HCT116 (cell line): ENCODE measurements at regions not wholly inside any gene's neighbourhood (a gene's known extent, or its start where the extent isn't known, plus 50 kb on each side); places are given as distances from the start of the nearest gene placed in this dataset.

Experiments
- ELF1 ChIP-seq: IDR thresholded peaks from 2 replicates; pipeline ENCODE4 v1.6.1; 2012; ENCODE audit warnings: low read depth, borderline replicate concordance
- EZH2 ChIP-seq: fragments of 200-600 bp; sonication (generic); IDR thresholded peaks from 2 replicates; pipeline ENCODE4 v1.6.1; 2017; ENCODE audit warnings: antibody characterized with exemption, mixed run types
- EZH2phosphoT487 ChIP-seq: fragments of 200-600 bp; IDR thresholded peaks from 2 replicates; pipeline ENCODE4 v1.6.1; 2018; ENCODE audit warnings: antibody characterized with exemption, borderline replicate concordance
- JUND ChIP-seq: IDR thresholded peaks from 2 replicates; pipeline ENCODE4 v1.6.1; 2012
- POLR2A ChIP-seq: IDR thresholded peaks from 2 replicates; pipeline ENCODE4 v1.7.0; 2011; ENCODE audit warnings: borderline replicate concordance; ENCODE audit not compliant: insufficient read depth, insufficient read length; ENCODE audit errors: extremely low read depth
- POLR2AphosphoS5 ChIP-seq: IDR thresholded peaks from 2 replicates; pipeline ENCODE4 v1.6.1; 2011; ENCODE audit warnings: mild to moderate bottlenecking, low read depth, low read length, moderate library complexity
- RAD21 ChIP-seq: IDR thresholded peaks from 2 replicates; pipeline ENCODE4 v1.6.1; 2012; ENCODE audit warnings: low read depth, mild to moderate bottlenecking
- SIN3A ChIP-seq: IDR thresholded peaks from 2 replicates; pipeline ENCODE4 v1.6.1; 2012; ENCODE audit warnings: low read depth
- SP1 ChIP-seq: IDR thresholded peaks from 2 replicates; pipeline ENCODE4 v1.6.1; 2012; ENCODE audit warnings: low read depth
- SRF ChIP-seq: IDR thresholded peaks from 2 replicates; pipeline ENCODE4 v1.6.1; 2012; ENCODE audit warnings: low read depth
- TCF7L2 ChIP-seq: IDR thresholded peaks from 2 replicates; pipeline ENCODE4 v1.7.0; 2011; ENCODE audit warnings: borderline replicate concordance, inconsistent platforms; ENCODE audit not compliant: insufficient read depth, insufficient read length; ENCODE audit errors: extremely low read depth
- YY1 ChIP-seq: IDR thresholded peaks from 2 replicates; pipeline ENCODE4 v1.6.1; 2011; ENCODE audit warnings: low read length, low read depth, moderate library complexity, mild to moderate bottlenecking; ENCODE audit not compliant: insufficient replicate concordance; ENCODE audit errors: extremely low read depth
- TF ChIP-seq, protein P1 (sequence below), 3 experiments: fragments of 200-600 bp in 1 of 3; sonication (generic) in 1 of 3; IDR thresholded peaks in 2 of 3; conservative IDR thresholded peaks in 1 of 3; 2 replicates each; pipeline ENCODE4 v1.5.1; 2012 to 2017; ENCODE audit warnings: low read depth in 2 of 3, low read length in 2 of 3, antibody characterized with exemption in 1 of 3, borderline replicate concordance in 1 of 3, control low read depth in 1 of 3, mild to moderate bottlenecking in 1 of 3, mixed read lengths in 1 of 3, mixed run types in 1 of 3, moderate library complexity in 1 of 3; ENCODE audit not compliant: insufficient read depth in 1 of 3

DNA sequence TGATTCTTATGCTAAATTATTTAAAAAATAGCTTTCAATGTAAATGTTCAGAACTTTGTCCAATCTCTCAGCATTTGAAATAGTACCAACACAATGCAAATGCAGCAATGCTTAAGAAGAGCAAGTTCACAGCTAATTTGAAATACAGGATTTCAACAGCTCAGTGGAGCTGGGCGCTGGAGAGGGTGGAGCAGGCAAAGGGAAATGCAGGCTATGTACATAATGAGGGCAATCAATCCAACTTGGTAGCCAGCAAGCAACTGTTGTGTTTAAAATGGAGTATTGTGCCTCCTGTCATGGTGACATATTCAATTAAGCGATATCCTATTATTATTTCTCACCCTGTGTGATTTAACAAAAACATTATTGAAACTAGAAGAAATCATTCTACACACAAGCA lies 568.8 kb downstream of the PSAT1 start:
- TF ChIP-seq, protein P1, sequence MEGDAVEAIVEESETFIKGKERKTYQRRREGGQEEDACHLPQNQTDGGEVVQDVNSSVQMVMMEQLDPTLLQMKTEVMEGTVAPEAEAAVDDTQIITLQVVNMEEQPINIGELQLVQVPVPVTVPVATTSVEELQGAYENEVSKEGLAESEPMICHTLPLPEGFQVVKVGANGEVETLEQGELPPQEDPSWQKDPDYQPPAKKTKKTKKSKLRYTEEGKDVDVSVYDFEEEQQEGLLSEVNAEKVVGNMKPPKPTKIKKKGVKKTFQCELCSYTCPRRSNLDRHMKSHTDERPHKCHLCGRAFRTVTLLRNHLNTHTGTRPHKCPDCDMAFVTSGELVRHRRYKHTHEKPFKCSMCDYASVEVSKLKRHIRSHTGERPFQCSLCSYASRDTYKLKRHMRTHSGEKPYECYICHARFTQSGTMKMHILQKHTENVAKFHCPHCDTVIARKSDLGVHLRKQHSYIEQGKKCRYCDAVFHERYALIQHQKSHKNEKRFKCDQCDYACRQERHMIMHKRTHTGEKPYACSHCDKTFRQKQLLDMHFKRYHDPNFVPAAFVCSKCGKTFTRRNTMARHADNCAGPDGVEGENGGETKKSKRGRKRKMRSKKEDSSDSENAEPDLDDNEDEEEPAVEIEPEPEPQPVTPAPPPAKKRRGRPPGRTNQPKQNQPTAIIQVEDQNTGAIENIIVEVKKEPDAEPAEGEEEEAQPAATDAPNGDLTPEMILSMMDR (IDR thresholded peaks at IDR 0.05 in 2 of 3, conservative IDR thresholded peaks at IDR 0.05 in 1 of 3; ENCODE audit: borderline replicate concordance in 1 of 3, insufficient read depth in 1 of 3, low read depth in 2 of 3, low read length in 2 of 3), result no peak
- TF ChIP-seq JUND, result no peak
- TF ChIP-seq POLR2AphosphoS5, result no peak
- no peak for TF ChIP-seq EZH2phosphoT487
- no peak for TF ChIP-seq YY1
- TF ChIP-seq EZH2, result no peak
- no peak for TF ChIP-seq ELF1
- TF ChIP-seq POLR2A, result no peak
- no peak for TF ChIP-seq RAD21
- TF ChIP-seq TCF7L2, result no peak
- no peak for TF ChIP-seq SP1
- TF ChIP-seq SRF, result no peak
- TF ChIP-seq SIN3A, result no peak
